GM21723 (cell line): ENCODE measurements at regions not wholly inside any gene's neighbourhood (a gene's known extent, or its start where the extent isn't known, plus 50 kb on each side); places are given as distances from the start of the nearest gene placed in this dataset.
A peak's percentile ranks its signal among the peaks of the same experiment; 100 is the strongest.
"Not testable (repeated sequence)": the region's sequence is repeated elsewhere in the genome, so short reads cannot be mapped to it uniquely, and the experiment has no call there.

Experiments
- ATAC-seq: cut with Tn5 transposase; IDR thresholded peaks from one replicate; pipeline ENCODE4 v1.9.1; 2021; ENCODE audit warnings: mild to moderate bottlenecking, moderate library complexity; ENCODE audit not compliant: unreplicated experiment

DNA sequence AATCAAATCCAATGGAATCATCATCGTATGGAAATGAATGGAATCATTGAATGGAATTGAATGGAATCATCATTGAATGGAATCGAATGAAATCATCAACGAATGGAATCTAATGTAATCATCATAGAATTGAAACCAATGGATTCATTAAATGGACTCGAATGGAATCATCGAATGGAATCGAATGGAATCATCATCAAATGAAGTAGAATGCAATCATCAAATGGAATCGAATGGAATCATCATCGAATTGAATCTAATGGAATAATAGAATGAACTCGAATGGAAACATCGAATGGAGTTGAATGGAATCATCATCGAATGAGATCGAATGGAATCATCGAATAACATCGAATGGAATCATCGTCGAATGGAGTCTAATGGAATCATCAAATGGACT lies 232.8 kb downstream of the SHCBP1 start:
- not testable (repeated sequence) for ATAC-seq

DNA sequence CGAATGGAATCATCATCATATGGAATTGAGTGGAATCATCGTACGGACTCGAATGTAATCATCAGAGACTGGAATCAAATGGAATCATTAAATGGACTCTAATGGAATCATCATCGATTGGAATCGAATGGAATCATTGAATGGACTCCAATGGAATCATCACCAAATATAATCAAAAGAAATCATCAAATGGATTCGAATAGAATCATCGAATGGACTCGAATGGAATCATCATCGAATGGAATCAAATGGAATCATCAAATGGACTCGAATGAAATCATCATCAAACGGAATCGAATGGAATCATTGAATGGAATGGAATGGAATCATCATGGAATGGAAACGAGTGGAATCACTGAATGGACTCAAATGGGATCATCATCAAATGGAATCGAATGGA lies 233.5 kb downstream of the SHCBP1 start:
- ATAC-seq = not testable (repeated sequence)

DNA sequence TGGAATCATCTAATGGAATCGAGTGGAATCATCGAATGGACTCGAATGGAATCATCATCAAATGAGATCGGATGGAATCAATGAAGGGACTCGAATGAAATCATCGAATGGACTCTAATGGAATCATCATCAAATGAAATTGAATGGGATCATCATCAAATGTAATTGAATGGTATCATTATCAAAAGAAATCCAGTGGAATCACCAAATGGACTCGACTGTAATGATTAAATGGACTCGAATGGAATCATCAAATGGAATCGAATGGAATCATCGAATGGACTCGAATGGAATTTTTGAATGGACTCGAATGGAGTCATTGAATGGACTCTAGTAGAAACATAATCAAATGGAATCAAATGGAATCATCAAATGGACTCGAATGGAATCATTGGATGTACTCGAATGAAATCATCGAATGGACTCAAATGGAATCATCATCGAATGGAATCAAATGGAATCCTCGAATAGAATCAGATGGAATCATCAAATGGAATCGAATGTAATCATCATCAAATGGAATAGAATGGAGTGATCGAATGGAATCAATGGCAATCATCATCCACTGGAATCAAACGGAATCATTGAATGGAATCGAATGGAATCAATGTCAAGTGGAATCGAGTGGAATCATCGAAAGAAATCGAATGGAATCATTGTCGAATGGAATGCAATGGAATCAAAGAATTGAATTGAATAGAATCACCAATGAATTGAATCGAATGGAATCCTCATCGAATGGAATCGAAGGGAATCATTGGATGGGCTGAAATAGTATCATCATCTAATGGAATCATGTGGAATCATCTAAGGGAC lies 234.2 kb downstream of the SHCBP1 start:
- ATAC-seq = peak; percentile 6

DNA sequence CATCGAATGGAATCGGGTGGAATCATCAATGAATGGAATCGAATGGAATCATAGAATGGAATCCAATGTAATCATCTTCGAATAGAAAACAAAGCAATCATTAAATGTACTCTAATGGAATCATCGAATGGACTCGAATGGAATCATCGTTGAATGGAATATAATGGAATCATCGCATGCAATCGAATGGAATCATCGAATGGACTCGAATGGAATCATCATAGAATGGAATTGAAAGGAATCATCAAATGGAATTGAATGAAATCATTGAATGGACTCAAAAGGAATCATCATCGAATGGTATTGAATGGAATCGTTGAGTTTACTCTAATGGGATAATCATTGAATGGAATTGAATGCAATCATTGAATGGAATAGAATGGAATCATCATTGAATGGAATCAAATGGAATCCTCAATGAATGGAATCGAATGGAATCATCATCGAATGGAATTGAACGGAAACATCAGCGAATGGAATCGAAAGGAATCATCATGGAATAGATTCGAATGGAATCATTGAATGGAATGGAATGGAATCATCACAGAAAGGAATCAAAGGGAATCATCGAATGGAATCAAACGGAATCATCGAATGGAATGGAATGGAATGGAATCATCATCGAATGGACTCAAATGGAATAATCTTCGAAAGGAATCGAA lies 234.9 kb downstream of the SHCBP1 start:
- not testable (repeated sequence) for ATAC-seq

DNA sequence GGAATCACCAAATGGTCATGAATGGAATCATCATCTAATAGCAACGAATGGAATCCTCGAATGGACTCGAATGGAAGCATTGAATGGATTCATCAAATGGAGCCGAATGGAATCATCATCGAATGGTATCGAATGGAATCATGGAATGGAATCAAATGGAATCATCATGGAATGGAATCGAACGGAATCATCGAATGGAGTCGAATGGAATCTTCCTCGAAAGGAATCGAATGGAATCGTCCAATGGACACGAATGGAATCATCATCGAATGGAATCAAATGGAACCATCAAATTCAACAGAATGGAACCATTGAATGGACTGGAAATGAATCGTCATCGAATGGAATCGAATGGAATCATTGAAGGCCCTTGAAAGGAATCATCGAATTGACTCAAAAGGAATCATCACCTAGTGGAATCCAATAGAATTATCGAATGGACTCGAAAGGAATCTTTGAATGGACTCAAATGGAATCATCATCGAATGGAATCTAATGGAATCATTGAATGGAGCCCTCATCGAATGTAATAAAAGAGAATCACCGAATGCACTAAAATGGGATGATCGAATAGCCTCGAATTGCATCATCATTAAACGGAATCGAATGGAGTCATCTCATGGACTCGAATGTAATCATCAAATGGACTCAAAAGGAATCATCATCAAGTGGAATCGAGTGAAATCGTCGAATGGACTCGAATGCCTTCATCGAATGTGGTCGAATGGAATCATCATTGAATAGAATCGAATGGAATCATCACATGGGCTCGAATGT lies 236.7 kb downstream of the SHCBP1 start:
- not testable (repeated sequence) for ATAC-seq

DNA sequence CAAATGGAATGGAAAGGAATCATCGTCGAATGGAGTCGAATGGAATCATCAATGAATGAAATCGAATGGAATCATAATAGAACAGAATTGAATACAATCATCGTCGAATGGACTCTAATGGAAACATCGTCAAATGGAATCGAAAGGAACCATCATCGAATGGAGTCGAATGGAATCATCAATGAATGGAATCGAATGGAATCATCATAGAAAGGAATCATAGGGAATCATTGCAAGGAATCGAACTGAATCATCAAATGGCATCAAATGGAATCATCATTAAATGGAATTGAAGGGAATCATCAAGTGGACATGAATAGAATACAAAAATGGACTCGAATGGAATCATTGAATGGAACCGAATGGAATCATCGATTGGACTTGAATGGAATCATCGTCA lies 237.6 kb downstream of the SHCBP1 start:
- not testable (repeated sequence) for ATAC-seq

DNA sequence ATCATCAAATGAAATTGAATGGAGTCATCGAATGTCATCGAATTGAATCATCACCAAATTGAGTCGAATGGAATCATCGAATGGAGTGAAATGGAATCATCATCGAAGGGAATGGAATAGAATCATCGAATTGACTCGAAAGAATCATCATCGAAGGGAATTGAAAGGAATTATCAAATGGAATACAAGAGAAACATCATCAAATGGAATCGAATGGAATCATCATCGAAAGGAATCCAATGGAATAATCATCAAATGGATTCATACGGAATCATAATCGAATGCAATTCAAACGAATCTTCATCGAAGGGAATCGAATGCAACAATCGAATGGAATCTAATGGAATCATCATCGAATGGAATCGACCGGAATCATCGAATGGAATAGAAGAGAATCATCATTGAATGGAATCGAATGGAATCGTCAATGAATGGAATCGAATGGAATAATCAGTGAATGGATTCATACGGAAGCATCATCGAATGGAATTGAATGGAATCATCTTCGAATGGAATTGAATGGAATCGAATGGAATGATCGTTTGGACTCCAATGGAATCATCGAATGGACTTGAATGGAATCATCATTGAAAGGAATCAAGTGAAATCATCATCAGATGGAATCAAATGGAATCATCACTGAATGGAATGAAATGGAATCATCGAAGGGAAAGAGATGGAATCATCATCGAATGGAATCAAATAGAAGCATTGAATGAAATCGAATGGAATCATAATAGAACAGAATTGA lies 238.2 kb downstream of the SHCBP1 start:
- not testable (repeated sequence) for ATAC-seq

DNA sequence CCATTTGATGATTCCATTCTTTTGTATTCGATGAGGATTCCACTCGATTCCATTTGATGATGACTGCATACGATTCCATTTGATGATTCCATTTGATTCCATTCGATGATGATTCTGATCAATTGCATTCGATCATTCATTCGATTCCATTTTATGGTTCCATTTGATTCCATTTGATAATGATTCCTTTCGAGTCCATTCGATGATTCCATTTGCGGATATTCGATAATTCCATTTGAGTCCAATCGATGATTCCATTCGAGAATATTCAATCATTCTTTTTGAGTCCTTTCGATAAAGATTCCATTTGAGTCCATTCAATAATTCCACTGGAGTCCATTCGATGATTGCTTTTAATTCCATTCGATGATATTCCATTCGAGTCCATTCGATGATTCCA lies 239.1 kb downstream of the SHCBP1 start:
- ATAC-seq = not testable (repeated sequence)

DNA sequence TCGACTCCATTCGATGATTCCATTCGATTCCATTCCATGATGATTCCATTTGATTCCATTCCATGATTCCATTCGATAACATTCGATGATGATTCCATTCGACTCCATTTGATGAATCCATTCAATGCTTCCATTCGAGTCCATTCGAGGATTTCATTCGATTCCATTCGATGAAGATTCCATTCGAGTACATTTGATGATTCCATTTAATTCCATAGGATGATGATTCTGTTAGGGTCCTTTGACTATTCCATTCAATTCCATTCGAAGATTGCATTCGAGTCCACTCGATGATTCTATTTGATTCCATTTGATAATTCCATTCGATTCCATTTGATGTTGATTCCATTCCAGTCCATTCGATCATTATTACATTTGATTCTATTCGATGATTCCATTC lies 239.8 kb downstream of the SHCBP1 start:
- not testable (repeated sequence) for ATAC-seq
